Uterus (tissue), 2 donors: ENCODE measurements at regions not wholly inside any gene's neighbourhood (a gene's known extent, or its start where the extent isn't known, plus 50 kb on each side); places are given as distances from the start of the nearest gene placed in this dataset.

Source experiments
- CTCF ChIP-seq, 4 experiments: fragments of 200-600 bp in 2 of 4; fragments of 450-650 bp in 2 of 4; sonication (generic) in 2 of 4; IDR thresholded peaks; one replicate each; pipeline ENCODE4 v1.5.1; 2016 to 2019; ENCODE audit warnings: antibody characterized with exemption in 4 of 4, mild to moderate bottlenecking in 2 of 4, moderate library complexity in 1 of 4
- POLR2A ChIP-seq, 2 donors: fragments of 450-650 bp; IDR thresholded peaks; one replicate each; pipeline ENCODE4 v1.6.1; 2016; ENCODE audit warnings: antibody characterized with exemption in 2 of 2, mild to moderate bottlenecking in 1 of 2, moderate library complexity in 1 of 2

DNA sequence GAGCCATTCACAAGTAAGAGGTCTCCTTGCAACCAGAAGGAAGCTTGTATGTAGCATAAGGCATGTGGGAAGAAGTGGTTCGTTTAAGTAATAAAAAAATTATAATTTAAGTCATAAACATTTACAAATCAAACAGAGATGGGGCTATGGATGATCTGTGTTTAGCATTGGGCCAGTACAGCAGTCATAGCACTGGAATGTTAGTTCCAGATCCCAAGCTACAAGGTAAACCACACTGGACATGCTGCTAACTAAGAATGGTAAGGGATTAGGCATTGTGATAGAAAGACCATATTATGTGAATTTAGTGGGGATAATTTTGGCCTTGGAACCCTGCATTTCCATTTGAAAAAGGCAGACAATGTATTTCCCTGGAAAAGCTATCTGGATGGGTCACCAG, 170.4 kb upstream of the KCNN2 start:
- TF ChIP-seq CTCF (IDR thresholded peaks at IDR 0.05): no peak
- no peak for TF ChIP-seq POLR2A (IDR thresholded peaks at IDR 0.05)
